HG03025 (cell line): ENCODE measurements at regions not wholly inside any gene's neighbourhood (a gene's known extent, or its start where the extent isn't known, plus 50 kb on each side); places are given as distances from the start of the nearest gene placed in this dataset.

Source experiments
- ATAC-seq: cut with Tn5 transposase; IDR thresholded peaks from one replicate; pipeline ENCODE4 v1.9.1; 2021; ENCODE audit warnings: mild to moderate bottlenecking, moderate library complexity; ENCODE audit not compliant: unreplicated experiment, low FRiP score

- ATAC-seq = no peak
These were observed 1344.4 kb upstream of the WWC1 start for GRCh38 chr5:166947045-166947444.

GRCh38 chr5:166948679-166949078, 1342.8 kb upstream of the WWC1 start:
- ATAC-seq = no peak

- ATAC-seq = no peak
These were observed 1339.4 kb upstream of the WWC1 start for GRCh38 chr5:166952048-166952447.

GRCh38 chr5:166957782-166958181, 1333.7 kb upstream of the WWC1 start:
- ATAC-seq = no peak

- no peak for ATAC-seq
These were observed 1331.7 kb upstream of the WWC1 start for GRCh38 chr5:166959766-166960165.

GRCh38 chr5:166961028-166961427, 1330.4 kb upstream of the WWC1 start:
- ATAC-seq = no peak

GRCh38 chr5:166961913-166962312, 1329.5 kb upstream of the WWC1 start:
- no peak for ATAC-seq

- ATAC-seq = no peak
These were observed 1329.0 kb upstream of the WWC1 start for GRCh38 chr5:166962461-166962860.

GRCh38 chr5:166963596-166963995, 1327.8 kb upstream of the WWC1 start:
- no peak for ATAC-seq

GRCh38 chr5:166977911-166978422, 1313.5 kb upstream of the WWC1 start:
- ATAC-seq = no peak

GRCh38 chr5:166979307-166979895, 1312.0 kb upstream of the WWC1 start:
- no peak for ATAC-seq

- no peak for ATAC-seq
These were observed 1310.8 kb upstream of the WWC1 start for GRCh38 chr5:166980666-166981065.

GRCh38 chr5:166982226-166982625, 1309.2 kb upstream of the WWC1 start:
- ATAC-seq = no peak

GRCh38 chr5:166991601-166992000, 1299.8 kb upstream of the WWC1 start:
- no peak for ATAC-seq

- no peak for ATAC-seq
These were observed 1299.3 kb upstream of the WWC1 start for GRCh38 chr5:166992108-166992507.

GRCh38 chr5:166992874-166993722, 1298.3 kb upstream of the WWC1 start:
- ATAC-seq = no peak

GRCh38 chr5:166994226-166994625, 1297.2 kb upstream of the WWC1 start:
- no peak for ATAC-seq

- ATAC-seq = no peak
These were observed 1290.2 kb upstream of the WWC1 start for GRCh38 chr5:167001246-167001645.

- ATAC-seq = no peak
These were observed 1282.7 kb upstream of the WWC1 start for GRCh38 chr5:167008705-167009104.

- ATAC-seq = no peak
These were observed 1280.2 kb upstream of the WWC1 start for GRCh38 chr5:167011196-167011595.

- no peak for ATAC-seq
These were observed 1279.1 kb upstream of the WWC1 start for GRCh38 chr5:167012123-167013034.
